Fibroblast of lung (primary cell): ENCODE measurements at regions not wholly inside any gene's neighbourhood (a gene's known extent, or its start where the extent isn't known, plus 50 kb on each side); places are given as distances from the start of the nearest gene placed in this dataset.

ENCODE experiments used
- CTCF ChIP-seq, 2 donors: IDR thresholded peaks in 1 of 2; conservative IDR thresholded peaks in 1 of 2; 1 replicate in 1 of 2; 2 replicates in 1 of 2; pipeline ENCODE4 v1.5.1; 2011 to 2012; ENCODE audit warnings: low read length in 2 of 2, control low read depth in 1 of 2, inconsistent platforms in 1 of 2, low read depth in 1 of 2, mild to moderate bottlenecking in 1 of 2
- EZH2 ChIP-seq: IDR thresholded peaks from 2 replicates; pipeline ENCODE4 v1.5.1; 2012; ENCODE audit warnings: low read length, control low read depth, mild to moderate bottlenecking; ENCODE audit errors: missing control alignments

GRCh38 chr11:11192541-11192940, 160.5 kb downstream of the CSNK2A3 start:
- TF ChIP-seq CTCF (conservative IDR thresholded peaks at IDR 0.05 in 1 of 2, IDR thresholded peaks at IDR 0.05 in 1 of 2; ENCODE audit: low read depth in 1 of 2, low read length in 2 of 2) (no peak), EZH2 (no peak)
